ENCODE measurements at regions not wholly inside any gene's neighbourhood (a gene's known extent, or its start where the extent isn't known, plus 50 kb on each side); places are given as distances from the start of the nearest gene placed in this dataset.

GRCh38 chr2:111219285-111219684, 98.6 kb downstream of the BCL2L11 start:
- Mint-ChIP-seq H3K27ac (peak overlapping the region in 1 of 6 donors; percentile 2), H3K4me3 (no peak overlapping the region), H3K4me1 (peaks cover 0 to 6% of the 10 kb centered on the region in 2 donors), H3K9me3 (peaks cover 4 to 11% (median 10%) of the 10 kb centered on the region in 6 donors), H3K36me3 (peaks cover 10 to 17% (median 14%) of the 10 kb centered on the region in 3 donors), H3K27me3 (ENCODE audit: low read depth in 3 of 3) (peaks cover 0 to 2% (median 2%) of the 10 kb centered on the region in 3 donors)
- no peak for DNase-seq

GRCh38 chr2:111219734-111220505, 99.2 kb downstream of the BCL2L11 start:
- Mint-ChIP-seq H3K9me3 (peaks cover 0 to 7% (median 4%) of the 10 kb centered on the region in 6 donors), H3K27me3 (ENCODE audit: low read depth in 3 of 3) (peaks cover 0 to 2% (median 2%) of the 10 kb centered on the region in 3 donors), H3K36me3 (peaks cover 4 to 11% (median 8%) of the 10 kb centered on the region in 3 donors), H3K4me3 (no peak overlapping the region), H3K27ac (peak overlapping the region in 2 of 6 donors; percentile 2), H3K4me1 (peaks cover 0 to 6% of the 10 kb centered on the region in 2 donors)
- no peak for DNase-seq

GRCh38 chr2:111220962-111221361, 100.2 kb downstream of the BCL2L11 start:
- Mint-ChIP-seq H3K4me3 (no peak overlapping the region), H3K27me3 (ENCODE audit: low read depth in 3 of 3) (peaks cover 0 to 2% (median 2%) of the 10 kb centered on the region in 3 donors), H3K27ac (peak overlapping the region in 1 of 6 donors; percentile 46)

GRCh38 chr2:111221701-111222100, 101.0 kb downstream of the BCL2L11 start:
- no peak overlapping the region for H3K4me3 Mint-ChIP-seq
- peaks cover 0 to 2% (median 2%) of the 10 kb centered on the region in 3 donors for H3K27me3 Mint-ChIP-seq (ENCODE audit: low read depth in 3 of 3)
- H3K9me3 Mint-ChIP-seq = peaks cover 0 to 4% (median 0%) of the 10 kb centered on the region in 6 donors
- DNase-seq = no peak
- H3K36me3 Mint-ChIP-seq = peaks cover 8 to 19% (median 11%) of the 10 kb centered on the region in 3 donors
- no peak overlapping the region for H3K27ac Mint-ChIP-seq
- peaks cover 0 to 6% of the 10 kb centered on the region in 2 donors for H3K4me1 Mint-ChIP-seq

More at GRCh38 chr2:111220962-111221361, 100.2 kb downstream of the BCL2L11 start:
- Mint-ChIP-seq H3K36me3 (peaks cover 8 to 15% (median 11%) of the 10 kb centered on the region in 3 donors), H3K4me1 (peaks cover 0 to 6% of the 10 kb centered on the region in 2 donors), H3K9me3 (peaks cover 0 to 4% (median 0%) of the 10 kb centered on the region in 6 donors)
- DNase-seq = no peak

GRCh38 chr2:111222204-111222866, 101.6 kb downstream of the BCL2L11 start:
- Mint-ChIP-seq H3K27ac (peak overlapping the region in 1 of 6 donors; percentile 12), H3K4me3 (no peak overlapping the region), H3K9me3 (peaks cover 0 to 4% (median 0%) of the 10 kb centered on the region in 6 donors), H3K27me3 (ENCODE audit: low read depth in 3 of 3) (peaks cover 0 to 2% (median 2%) of the 10 kb centered on the region in 3 donors), H3K4me1 (peaks cover 0 to 11% of the 10 kb centered on the region in 2 donors), H3K36me3 (peaks cover 8 to 19% (median 11%) of the 10 kb centered on the region in 3 donors)
- DNase-seq = no peak

- Mint-ChIP-seq H3K36me3 (peaks cover 13 to 34% (median 26%) of the 10 kb centered on the region in 3 donors), H3K27me3 (ENCODE audit: low read depth in 3 of 3) (peaks cover 0 to 3% (median 0%) of the 10 kb centered on the region in 3 donors), H3K4me1 (peaks cover 0 to 11% of the 10 kb centered on the region in 2 donors), H3K4me3 (no peak overlapping the region), H3K9me3 (peaks cover 0 to 5% (median 0%) of the 10 kb centered on the region in 6 donors), H3K27ac (no peak overlapping the region)
- no peak for DNase-seq
These were observed 105.1 kb downstream of the BCL2L11 start for GRCh38 chr2:111225856-111226255.

- DNase-seq = no peak
- H3K36me3 Mint-ChIP-seq = peaks cover 16 to 44% (median 29%) of the 10 kb centered on the region in 3 donors
- H3K27ac Mint-ChIP-seq = no peak overlapping the region
- peaks cover 0 to 5% of the 10 kb centered on the region in 2 donors for H3K4me1 Mint-ChIP-seq
- H3K27me3 Mint-ChIP-seq (ENCODE audit: low read depth in 3 of 3) = peaks cover 0 to 3% (median 0%) of the 10 kb centered on the region in 3 donors
- no peak overlapping the region for H3K4me3 Mint-ChIP-seq
- H3K9me3 Mint-ChIP-seq = peaks cover 0 to 5% (median 2%) of the 10 kb centered on the region in 6 donors
These were observed 106.4 kb downstream of the BCL2L11 start for GRCh38 chr2:111226876-111227700.

GRCh38 chr2:111227716-111228141, 107.0 kb downstream of the BCL2L11 start:
- Mint-ChIP-seq H3K4me1 (peaks cover 0 to 5% of the 10 kb centered on the region in 2 donors), H3K27ac (no peak overlapping the region), H3K27me3 (ENCODE audit: low read depth in 3 of 3) (peaks cover 0 to 3% (median 0%) of the 10 kb centered on the region in 3 donors), H3K36me3 (peaks cover 17 to 43% (median 27%) of the 10 kb centered on the region in 3 donors), H3K9me3 (peaks cover 0 to 5% (median under 1%) of the 10 kb centered on the region in 6 donors), H3K4me3 (no peak overlapping the region)
- DNase-seq = no peak

- Mint-ChIP-seq H3K36me3 (peaks cover 24 to 40% (median 33%) of the 10 kb centered on the region in 3 donors), H3K4me3 (no peak overlapping the region), H3K27ac (no peak overlapping the region), H3K9me3 (peaks cover 0 to 5% (median 0%) of the 10 kb centered on the region in 6 donors), H3K4me1 (peaks cover 0 to 5% of the 10 kb centered on the region in 2 donors), H3K27me3 (ENCODE audit: low read depth in 3 of 3) (peaks cover 2 to 4% (median 3%) of the 10 kb centered on the region in 3 donors)
- no peak for DNase-seq
These were observed 111.0 kb downstream of the BCL2L11 start for GRCh38 chr2:111231532-111232252.

GRCh38 chr2:111235192-111236015, 114.7 kb downstream of the BCL2L11 start:
- H3K9me3 Mint-ChIP-seq = peaks cover 0 to 5% (median 0%) of the 10 kb centered on the region in 6 donors
- peak overlapping the region in 1 of 6 donors; percentile 42 for H3K27ac Mint-ChIP-seq
- peaks cover 20 to 38% (median 27%) of the 10 kb centered on the region in 3 donors for H3K36me3 Mint-ChIP-seq
- DNase-seq = no peak
- no peaks in the 10 kb centered on the region for H3K4me1 Mint-ChIP-seq
- peaks cover 0 to 4% (median 2%) of the 10 kb centered on the region in 3 donors for H3K27me3 Mint-ChIP-seq (ENCODE audit: low read depth in 3 of 3)
- no peak overlapping the region for H3K4me3 Mint-ChIP-seq

GRCh38 chr2:111236025-111236424, 115.3 kb downstream of the BCL2L11 start:
- Mint-ChIP-seq H3K4me3 (no peak overlapping the region), H3K27ac (no peak overlapping the region), H3K27me3 (ENCODE audit: low read depth in 3 of 3) (peaks cover 0 to 4% (median 2%) of the 10 kb centered on the region in 3 donors), H3K9me3 (peaks cover 0 to 5% (median 0%) of the 10 kb centered on the region in 6 donors), H3K36me3 (peaks cover 18 to 43% (median 27%) of the 10 kb centered on the region in 3 donors), H3K4me1 (no peaks in the 10 kb centered on the region)
- DNase-seq = no peak

- no peaks in the 10 kb centered on the region for H3K4me1 Mint-ChIP-seq
- H3K27ac Mint-ChIP-seq = no peak overlapping the region
- H3K36me3 Mint-ChIP-seq = peaks cover 10 to 29% (median 19%) of the 10 kb centered on the region in 3 donors
- H3K9me3 Mint-ChIP-seq = no peaks in the 10 kb centered on the region
- H3K4me3 Mint-ChIP-seq = no peak overlapping the region
- DNase-seq = no peak
- peaks cover 0 to 4% (median 2%) of the 10 kb centered on the region in 3 donors for H3K27me3 Mint-ChIP-seq (ENCODE audit: low read depth in 3 of 3)
These were observed 117.6 kb downstream of the BCL2L11 start for GRCh38 chr2:111238296-111238695.

Data from immature natural killer cell (primary cell).